HG03432 (cell line): ENCODE measurements at regions not wholly inside any gene's neighbourhood (a gene's known extent, or its start where the extent isn't known, plus 50 kb on each side); places are given as distances from the start of the nearest gene placed in this dataset.
"Not testable (repeated sequence)": the region's sequence is repeated elsewhere in the genome, so short reads cannot be mapped to it uniquely, and the experiment has no call there.

Experiments
- ATAC-seq: cut with Tn5 transposase; IDR thresholded peaks from one replicate; pipeline ENCODE4 v1.9.1; 2021; ENCODE audit warnings: mild to moderate bottlenecking, moderate library complexity; ENCODE audit not compliant: unreplicated experiment

GRCh38 chr11:27244900-27245299 lies 118.1 kb downstream of the CCDC34 start:
- ATAC-seq: no peak

- ATAC-seq: no peak
Observed at GRCh38 chr11:27242591-27242990, 120.4 kb downstream of the CCDC34 start.

GRCh38 chr11:27241311-27242122 lies 121.5 kb downstream of the CCDC34 start:
- ATAC-seq: no peak

GRCh38 chr11:27239305-27239942 lies 123.6 kb downstream of the CCDC34 start:
- ATAC-seq: no peak

GRCh38 chr11:27238811-27239210 lies 124.2 kb downstream of the CCDC34 start:
- ATAC-seq: no peak

- no peak for ATAC-seq
Observed at GRCh38 chr11:27237643-27238042, 125.4 kb downstream of the CCDC34 start.

- no peak for ATAC-seq
Observed at GRCh38 chr11:27234961-27235360, 128.1 kb downstream of the CCDC34 start.

GRCh38 chr11:27234043-27234668 lies 128.9 kb downstream of the CCDC34 start:
- ATAC-seq: peak; percentile 94

- ATAC-seq: peak; percentile 28
Observed at GRCh38 chr11:27233654-27234042, 129.4 kb downstream of the CCDC34 start.

GRCh38 chr11:27231530-27231929 lies 131.5 kb downstream of the CCDC34 start:
- ATAC-seq: no peak

- ATAC-seq: no peak
Observed at GRCh38 chr11:27230192-27230572, 132.8 kb downstream of the CCDC34 start.

GRCh38 chr11:27229511-27230191 lies 133.4 kb downstream of the CCDC34 start:
- ATAC-seq: no peak

- no peak for ATAC-seq
Observed at GRCh38 chr11:27228906-27229290, 134.1 kb downstream of the CCDC34 start.

GRCh38 chr11:27228232-27228905 lies 134.6 kb downstream of the CCDC34 start:
- no peak for ATAC-seq

- no peak for ATAC-seq
Observed at GRCh38 chr11:27227736-27228135, 135.3 kb downstream of the CCDC34 start.

- ATAC-seq: not testable (repeated sequence)
Observed at GRCh38 chr11:27219487-27220039, 143.5 kb downstream of the CCDC34 start.

GRCh38 chr11:27218421-27219038 lies 144.5 kb downstream of the CCDC34 start:
- no peak for ATAC-seq

GRCh38 chr11:27217948-27218420 lies 145.0 kb downstream of the CCDC34 start:
- no peak for ATAC-seq

- ATAC-seq: no peak
Observed at GRCh38 chr11:27217496-27217895, 145.5 kb downstream of the CCDC34 start.
